HL-60 (cell line): ENCODE measurements at regions not wholly inside any gene's neighbourhood (a gene's known extent, or its start where the extent isn't known, plus 50 kb on each side); places are given as distances from the start of the nearest gene placed in this dataset.

ENCODE experiments used
- DNase-seq, 2 experiments: peaks; one replicate each; pipeline ENCODE4 v3.0.0-alpha.2; 2010 to 2020; ENCODE audit warnings: low read depth in 1 of 2, low spot score in 1 of 2
- H3K27ac ChIP-seq: fragments of 250-450 bp; sonication (Bioruptor Pico); replicated peaks from 2 replicates; pipeline ENCODE4 v1.5.1; 2020; ENCODE audit warnings: mild to moderate bottlenecking, moderate library complexity
- H3K27me3 ChIP-seq: fragments of 250-450 bp; sonication (Bioruptor Pico); 2 replicates; pipeline ENCODE4 v1.5.1; 2021; ENCODE audit warnings: mild to moderate bottlenecking, moderate library complexity; ENCODE audit not compliant: insufficient read depth, poor library complexity, severe bottlenecking
- H3K4me3 ChIP-seq: replicated peaks from 2 replicates; pipeline ENCODE4 v1.5.1; 2011; ENCODE audit warnings: mild to moderate bottlenecking, control low read depth, low read length; ENCODE audit not compliant: insufficient read depth
- CTCF ChIP-seq: IDR thresholded peaks from one replicate; pipeline ENCODE4 v1.5.1; 2011; ENCODE audit warnings: low read length, control low read depth, inconsistent platforms; ENCODE audit not compliant: insufficient read depth
- GABPA ChIP-seq: IDR thresholded peaks from 2 replicates; pipeline ENCODE4 v1.6.1; 2012; ENCODE audit warnings: low read depth
- POLR2AphosphoS5 ChIP-seq: IDR thresholded peaks from 2 replicates; pipeline ENCODE4 v1.6.1; 2012; ENCODE audit warnings: low read depth
- REST ChIP-seq: IDR thresholded peaks from 2 replicates; pipeline ENCODE4 v1.6.1; 2012; ENCODE audit warnings: low read depth; ENCODE audit not compliant: insufficient replicate concordance
- SPI1 ChIP-seq: IDR thresholded peaks from 2 replicates; pipeline ENCODE4 v1.6.1; 2012; ENCODE audit warnings: low read depth, mild to moderate bottlenecking, borderline replicate concordance

- Histone ChIP-seq H3K27ac (no peak overlapping the region), H3K27me3 (no peaks in the 10 kb centered on the region), H3K4me3 (no peak overlapping the region)
- DNase-seq: no peak
- TF ChIP-seq CTCF (no peak), POLR2AphosphoS5 (no peak), SPI1 (no peak), REST (no peak), GABPA (no peak)
Observed at GRCh38 chr10:56698506-56698905, 337.4 kb upstream of the ZWINT start.

GRCh38 chr10:56679578-56679977, 318.5 kb upstream of the ZWINT start:
- Histone ChIP-seq H3K27ac (no peak overlapping the region), H3K4me3 (no peak overlapping the region), H3K27me3 (no peaks in the 10 kb centered on the region)
- TF ChIP-seq REST (no peak), GABPA (no peak), CTCF (no peak), SPI1 (no peak), POLR2AphosphoS5 (no peak)
- no peak for DNase-seq

GRCh38 chr10:56662765-56663447, 301.8 kb upstream of the ZWINT start:
- no peaks in the 10 kb centered on the region for H3K27me3 ChIP-seq
- H3K4me3 ChIP-seq: no peak overlapping the region
- TF ChIP-seq GABPA: no peak
- H3K27ac ChIP-seq: no peak overlapping the region
- DNase-seq: no peak

GRCh38 chr10:56653289-56653688, 292.2 kb upstream of the ZWINT start:
- H3K4me3 ChIP-seq: no peak overlapping the region
- no peak overlapping the region for H3K27ac ChIP-seq
- no peaks in the 10 kb centered on the region for H3K27me3 ChIP-seq
- TF ChIP-seq SPI1 (no peak), GABPA (no peak), CTCF (no peak), REST (no peak), POLR2AphosphoS5 (no peak)
- no peak for DNase-seq
